Suppressor macrophage (primary cell): ENCODE measurements at regions not wholly inside any gene's neighbourhood (a gene's known extent, or its start where the extent isn't known, plus 50 kb on each side); places are given as distances from the start of the nearest gene placed in this dataset.
"Not testable (repeated sequence)": the region's sequence is repeated elsewhere in the genome, so short reads cannot be mapped to it uniquely, and the experiment has no call there.

Source experiments
- DNase-seq, 4 experiments: peaks; one replicate each; pipeline ENCODE4 v3.0.0-alpha.2; 2020 to 2022

DNA sequence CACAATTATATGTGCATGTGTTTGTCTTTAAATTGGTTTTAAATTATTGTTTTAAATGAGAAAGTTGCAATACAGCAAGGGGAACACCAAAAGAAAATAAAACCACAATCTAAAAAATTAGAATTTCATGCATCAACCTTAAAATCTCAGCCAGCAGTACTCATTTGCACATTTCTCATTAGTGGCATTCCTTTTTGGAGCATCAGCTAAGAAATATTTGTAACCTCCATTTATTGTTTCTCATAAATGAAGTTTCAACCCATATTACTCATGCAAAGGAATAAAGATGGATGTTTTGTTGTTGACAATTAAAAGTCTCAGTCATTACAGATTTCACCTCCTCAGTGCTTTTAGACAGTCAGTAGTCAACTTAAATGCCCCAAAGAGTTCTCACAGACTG lies 160.1 kb downstream of the TBX15 start:
- DNase-seq = no peak

DNA sequence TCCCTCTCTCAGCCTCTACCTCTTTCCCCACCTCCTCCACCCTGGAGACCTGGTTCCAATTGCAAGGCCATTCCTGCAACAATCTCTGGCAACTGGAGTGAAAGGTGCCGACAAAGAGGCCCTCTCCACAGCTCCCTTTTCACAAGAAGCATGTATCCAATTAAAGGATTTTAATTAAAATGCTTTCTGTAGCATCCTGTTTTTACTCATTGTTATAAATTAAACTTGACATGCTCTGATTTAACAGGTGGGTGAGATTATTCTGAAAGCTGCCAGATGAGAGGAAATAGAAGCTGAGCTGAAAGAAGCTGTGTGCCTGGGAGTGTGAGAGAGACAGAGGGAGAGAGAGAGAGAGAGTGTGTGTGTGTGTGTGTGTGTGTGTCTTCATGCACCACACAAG lies 160.5 kb downstream of the TBX15 start:
- DNase-seq = no peak

DNA sequence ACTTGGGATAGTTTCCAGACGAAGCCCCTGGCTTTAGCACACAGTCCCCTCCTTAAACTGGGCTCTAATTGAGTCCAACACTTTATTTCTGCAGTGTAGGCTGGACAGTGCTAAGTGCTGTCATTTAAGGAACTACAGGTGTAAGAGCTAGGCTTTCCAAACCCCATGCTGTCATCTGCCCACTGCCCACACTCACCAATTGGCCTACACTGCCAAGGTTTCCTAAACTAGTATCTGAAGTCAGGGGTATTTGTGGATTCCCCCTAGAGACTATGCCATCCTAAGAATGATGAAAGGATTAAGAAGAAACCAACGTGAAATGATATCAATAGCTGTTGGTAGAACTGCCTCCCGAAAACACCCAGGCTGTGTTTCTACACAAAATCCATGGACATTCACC lies 160.9 kb downstream of the TBX15 start:
- DNase-seq = no peak

DNA sequence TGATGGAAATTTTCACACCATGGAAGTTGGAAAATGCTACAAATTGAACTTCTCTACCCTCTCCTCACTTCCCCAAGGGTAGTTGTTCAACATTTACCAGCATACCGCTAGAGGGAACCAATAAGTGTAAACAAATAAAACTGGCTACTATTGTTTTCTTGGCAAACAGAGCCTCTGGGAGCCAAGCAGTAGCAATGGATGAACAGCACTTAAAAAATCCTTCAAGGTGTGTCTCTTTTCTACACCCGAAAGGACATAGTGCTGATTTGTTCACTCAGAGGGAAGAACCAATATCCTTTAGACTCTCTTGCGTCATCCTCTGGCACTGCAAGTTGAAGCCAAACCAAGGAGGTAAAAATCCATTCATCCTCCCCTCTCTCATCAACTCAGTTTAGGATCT lies 161.5 kb downstream of the TBX15 start:
- DNase-seq = no peak

DNA sequence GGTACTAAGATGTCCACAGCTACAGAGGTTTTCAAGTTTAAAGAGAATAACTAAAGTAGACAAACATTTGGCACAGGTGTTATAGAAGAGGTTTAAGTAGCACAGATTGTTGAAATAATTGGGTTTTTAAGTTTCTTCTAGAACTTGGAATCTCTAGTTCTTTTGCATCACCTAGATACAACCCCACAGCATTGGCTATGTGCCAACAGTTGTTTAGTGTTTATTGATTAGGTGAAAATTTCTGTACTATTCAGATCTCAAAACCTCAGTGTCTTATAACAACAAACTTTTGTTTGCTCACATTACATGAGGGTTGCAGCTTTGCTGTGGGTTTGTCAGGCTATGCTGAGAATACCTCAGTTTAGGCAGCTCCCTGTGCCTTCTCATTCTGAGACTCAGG lies 162.5 kb downstream of the TBX15 start:
- no peak for DNase-seq

DNA sequence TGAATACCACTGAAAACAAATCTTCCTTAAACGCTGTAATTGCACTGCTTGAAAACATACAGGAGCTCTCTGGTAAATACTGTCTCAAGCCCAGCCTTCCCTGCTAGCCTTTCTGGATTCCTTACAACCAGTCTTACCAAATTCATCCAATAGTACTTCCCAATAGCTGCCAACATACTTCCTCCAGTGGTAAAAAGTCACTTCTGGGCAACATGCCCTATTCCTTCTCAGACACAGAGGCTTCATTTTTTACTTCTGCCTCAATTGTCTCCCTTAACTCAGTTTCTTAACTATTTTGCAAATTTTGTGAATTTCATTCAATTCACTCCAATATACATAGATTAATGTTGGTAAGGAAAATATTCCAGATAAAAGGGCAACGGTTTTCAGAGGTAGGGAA lies 166.3 kb downstream of the TBX15 start:
- DNase-seq = no peak

DNA sequence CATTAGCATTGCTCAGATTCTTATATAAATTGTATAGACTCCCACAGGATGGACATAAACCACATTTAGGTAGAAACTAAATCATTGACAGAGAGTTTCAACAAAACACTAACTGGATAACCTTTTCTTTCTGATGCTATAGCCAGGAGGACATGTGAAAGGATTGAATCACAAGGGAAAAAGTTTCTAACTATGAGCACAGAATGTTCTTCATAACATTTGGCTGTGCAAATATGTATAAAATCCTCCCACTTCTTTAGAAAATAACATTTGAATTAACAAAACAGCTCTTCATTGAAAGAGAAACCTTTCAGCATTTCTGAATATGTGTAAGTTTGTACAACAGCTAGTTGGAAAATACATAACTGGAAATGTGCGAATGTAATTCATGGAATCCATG lies 167.3 kb downstream of the TBX15 start:
- no peak for DNase-seq

DNA sequence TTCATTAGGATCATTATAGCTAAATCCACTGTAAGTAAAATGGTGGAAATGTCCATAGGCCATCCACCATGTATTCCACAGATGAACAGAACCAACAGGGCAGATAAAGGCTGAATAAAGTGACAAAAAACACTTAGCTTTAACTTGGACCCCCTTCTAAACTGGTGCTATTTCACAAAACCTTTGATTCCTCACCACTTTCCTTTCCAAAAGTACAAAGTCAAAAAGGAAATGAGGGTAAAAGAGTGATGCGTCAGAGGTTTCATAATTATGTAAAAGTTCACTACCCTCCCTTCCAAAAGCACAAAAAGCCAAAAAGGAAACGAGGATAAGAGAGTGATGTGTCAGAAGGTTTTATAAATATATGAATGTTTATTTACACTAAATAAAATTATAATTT lies 172.2 kb downstream of the TBX15 start:
- no peak for DNase-seq

DNA sequence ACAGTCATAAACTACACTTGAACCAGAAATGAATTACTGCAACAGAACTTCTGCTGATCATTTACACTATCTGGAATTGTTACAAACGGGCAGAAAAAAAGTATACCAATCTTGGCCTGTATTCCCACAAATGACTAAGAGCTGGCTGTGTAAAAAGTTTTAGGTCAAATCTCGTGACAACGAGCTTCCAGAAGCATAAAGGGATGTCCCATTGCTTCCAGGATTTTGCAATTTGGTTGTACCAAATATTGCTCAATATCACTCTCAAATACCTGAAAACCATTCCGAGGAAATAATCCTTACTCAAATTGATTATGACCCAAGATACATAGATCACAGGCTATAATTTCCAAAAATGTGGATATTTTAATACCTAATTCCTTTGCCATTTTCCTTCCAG lies 175.6 kb downstream of the TBX15 start:
- no peak for DNase-seq

DNA sequence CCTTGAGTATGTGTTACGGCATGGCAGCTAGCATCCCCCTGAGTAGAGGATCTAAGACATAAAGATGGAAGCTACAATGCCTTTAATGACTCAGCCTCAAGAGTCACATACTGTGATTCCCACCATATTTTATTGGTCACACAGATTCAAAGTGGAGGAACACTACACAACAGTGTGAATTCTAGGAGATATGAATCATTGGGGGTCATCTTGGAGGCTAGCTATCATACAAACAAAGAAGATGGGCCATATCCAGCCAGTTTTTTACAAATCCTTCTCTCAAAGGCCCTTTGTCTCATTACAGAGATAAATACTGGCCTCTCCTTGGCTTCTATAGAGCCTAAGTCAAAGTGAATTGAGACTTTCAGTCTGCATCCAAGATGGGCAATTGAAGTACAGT lies 177.0 kb downstream of the TBX15 start:
- DNase-seq = no peak

DNA sequence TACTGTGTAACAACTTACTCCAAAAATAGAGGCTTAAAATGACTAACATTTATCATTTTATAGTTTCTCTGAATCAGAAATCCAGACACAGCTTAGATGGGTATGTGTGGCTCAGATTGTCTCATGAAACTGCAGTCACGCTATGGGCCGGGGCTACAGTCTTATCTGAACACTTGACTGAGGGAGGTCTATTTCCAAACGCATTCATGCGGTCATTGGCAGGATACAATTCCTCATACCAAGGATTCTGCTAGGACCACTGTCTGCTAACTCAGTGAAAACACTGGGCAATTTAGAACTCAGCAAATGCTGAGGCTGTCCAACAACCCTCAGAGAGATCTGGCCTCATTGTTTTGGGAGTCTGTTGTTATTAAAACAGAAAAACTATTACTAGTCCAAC lies 178.6 kb downstream of the TBX15 start:
- DNase-seq = no peak

DNA sequence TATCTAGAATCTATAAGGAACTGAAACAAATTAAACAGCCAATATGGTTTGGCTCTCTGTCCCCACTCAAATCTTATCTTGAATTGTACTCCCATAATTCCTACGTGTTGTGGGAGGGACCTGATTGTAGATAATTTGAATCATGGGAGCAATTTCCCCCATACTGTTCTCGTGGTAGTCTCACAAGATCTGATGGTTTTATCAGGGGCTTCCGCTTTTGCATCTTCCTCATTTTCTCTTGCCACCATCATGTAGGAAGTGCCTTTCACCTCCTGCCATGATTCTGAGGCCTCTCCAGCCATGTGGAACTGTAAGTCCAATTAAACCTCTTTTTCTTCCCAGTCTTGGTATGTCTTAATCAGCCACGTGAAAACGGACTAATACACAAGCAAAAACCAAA lies 185.0 kb downstream of the TBX15 start:
- DNase-seq = not testable (repeated sequence)

DNA sequence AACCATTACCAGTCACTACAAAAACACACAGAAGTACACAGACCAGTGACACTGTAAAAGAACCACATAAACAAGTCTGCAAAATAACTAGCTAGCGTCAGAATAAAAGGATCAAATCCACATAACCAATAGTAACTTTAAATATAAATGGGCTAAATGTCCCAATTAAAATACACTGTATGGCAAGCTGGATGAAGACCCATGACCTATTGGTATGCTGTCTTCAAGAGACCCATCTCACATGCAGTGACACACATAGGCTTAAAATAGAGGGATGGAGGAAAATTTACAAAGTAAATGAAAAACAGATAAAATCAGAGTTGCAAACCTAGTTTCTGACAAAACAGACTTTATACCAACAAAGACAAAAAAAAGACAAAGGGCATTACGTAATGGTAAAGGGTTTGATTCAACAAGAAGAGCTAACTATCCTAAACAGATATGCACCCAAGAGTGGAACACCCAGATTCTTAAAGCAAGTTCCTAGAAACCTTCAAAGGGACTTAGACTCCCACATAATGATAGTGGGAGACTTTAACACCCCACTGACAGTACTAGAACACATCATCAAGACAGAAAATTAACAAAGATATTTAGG lies 196.9 kb downstream of the TBX15 start:
- no peak for DNase-seq

DNA sequence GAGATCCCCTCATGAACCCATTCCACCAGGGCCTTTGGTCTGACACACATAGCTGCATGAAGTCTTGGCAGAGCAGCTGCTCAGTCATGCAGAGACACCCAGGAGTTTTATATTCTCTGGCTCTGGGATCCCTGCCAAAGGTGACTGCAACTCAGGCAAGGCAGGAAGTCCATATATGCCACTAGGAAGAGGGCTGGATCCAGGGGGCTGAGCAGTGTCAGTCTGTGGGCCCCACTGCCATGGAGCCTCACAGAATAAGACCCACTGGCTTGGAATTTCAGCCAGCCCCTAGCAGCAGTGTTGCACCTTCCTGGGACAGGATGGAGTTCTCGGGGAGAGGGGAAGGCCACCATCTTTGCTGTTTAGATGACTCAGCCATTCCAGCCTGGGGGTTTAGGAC lies 199.7 kb downstream of the TBX15 start:
- no peak for DNase-seq

DNA sequence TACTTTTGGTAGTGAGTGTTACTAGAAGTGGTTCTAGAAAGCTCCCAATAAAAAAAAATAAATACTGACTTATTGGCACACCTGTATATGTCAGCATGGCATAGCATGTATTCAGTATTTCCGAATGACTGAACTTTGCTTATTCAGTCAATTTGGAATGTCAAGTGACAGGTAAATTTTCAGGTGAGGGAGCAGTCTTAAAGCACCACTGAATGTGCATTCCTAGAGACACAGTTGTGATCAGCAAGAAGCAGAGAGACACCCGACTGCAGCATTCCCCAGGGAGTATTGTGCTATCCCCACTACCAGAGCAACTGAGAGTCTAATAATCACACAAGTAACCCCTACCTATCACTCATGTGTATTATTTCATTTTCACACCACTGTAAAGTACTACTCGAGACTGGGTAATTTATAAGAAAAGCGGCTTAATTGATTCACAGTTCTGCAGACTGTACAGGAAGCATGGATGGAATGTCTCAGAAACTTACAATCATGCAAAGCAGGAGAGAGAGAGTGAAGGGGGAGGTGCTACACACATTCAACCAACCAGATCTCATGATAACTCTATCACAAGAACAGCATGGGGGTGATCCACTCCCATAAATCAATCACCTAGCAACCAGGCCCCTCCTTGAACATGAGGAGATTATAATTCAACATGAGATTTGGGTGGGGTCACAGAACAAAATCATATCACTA lies 201.5 kb downstream of the TBX15 start:
- DNase-seq = no peak

DNA sequence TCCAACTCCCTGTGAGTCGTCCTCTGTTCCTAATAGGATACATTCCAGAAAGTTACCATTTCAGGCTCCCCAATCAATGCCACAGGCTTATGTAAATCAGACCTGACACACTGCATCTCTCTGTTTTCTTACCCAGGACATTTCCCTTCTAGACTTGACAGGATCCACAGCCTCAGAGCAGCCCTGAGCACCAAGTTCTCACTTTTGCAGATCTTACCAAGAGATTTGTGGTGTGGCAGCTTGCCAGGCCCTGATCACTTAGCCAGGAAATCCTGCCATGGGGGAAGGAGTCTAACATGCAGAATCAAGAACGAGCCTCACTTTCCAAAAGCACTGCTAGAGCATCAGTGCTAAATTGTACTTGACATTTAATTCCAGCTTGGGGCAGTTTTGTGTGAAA lies 202.9 kb downstream of the TBX15 start:
- DNase-seq = no peak

DNA sequence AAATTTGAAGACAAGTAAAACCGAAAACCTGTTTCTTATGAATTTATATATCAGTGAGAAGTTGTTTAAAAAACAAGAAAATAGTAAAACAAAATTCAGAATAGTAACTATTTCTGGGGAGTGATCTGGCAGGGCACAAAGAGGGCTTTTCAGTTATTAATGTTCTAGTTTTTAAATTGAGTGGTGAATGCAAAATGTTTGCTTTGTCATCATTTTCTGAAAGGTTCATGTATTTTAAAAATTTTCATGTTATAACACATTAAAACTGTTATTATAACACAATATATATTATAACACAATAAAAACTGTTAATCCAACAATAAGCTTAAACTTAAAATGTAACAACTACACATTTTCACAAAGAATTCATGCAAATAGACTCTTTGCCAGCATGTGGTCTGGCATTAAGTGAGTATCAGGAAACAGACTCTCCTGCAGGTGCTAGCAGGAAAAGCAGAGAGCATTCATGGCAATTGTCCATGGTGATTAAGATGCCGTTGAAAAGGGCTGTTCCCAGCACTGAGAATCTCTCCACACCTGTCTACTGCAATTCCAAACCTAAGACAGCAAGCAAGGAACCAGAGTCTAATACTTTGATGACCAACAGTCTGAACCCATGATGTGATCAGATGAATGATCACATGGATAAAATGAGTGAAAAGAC lies 204.9 kb downstream of the TBX15 start:
- no peak for DNase-seq

DNA sequence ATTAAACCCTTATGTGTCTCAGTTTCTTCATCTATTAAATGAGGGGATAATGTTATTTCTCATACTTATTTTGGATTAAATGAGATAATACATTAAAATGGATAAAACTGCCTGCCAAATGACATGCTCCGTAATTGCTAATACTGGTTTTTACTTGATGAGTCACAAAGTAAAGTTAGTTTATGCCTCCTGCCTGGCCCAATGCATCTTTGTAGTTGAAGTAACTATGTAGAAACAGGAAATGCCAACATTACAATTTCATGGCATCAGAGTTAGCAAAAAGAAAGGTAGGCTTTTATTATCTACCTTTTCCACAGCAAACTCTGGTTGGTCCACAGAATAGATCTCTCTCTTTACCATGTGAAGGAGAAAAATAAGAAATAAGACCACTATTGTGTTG lies 214.5 kb downstream of the TBX15 start:
- no peak for DNase-seq

DNA sequence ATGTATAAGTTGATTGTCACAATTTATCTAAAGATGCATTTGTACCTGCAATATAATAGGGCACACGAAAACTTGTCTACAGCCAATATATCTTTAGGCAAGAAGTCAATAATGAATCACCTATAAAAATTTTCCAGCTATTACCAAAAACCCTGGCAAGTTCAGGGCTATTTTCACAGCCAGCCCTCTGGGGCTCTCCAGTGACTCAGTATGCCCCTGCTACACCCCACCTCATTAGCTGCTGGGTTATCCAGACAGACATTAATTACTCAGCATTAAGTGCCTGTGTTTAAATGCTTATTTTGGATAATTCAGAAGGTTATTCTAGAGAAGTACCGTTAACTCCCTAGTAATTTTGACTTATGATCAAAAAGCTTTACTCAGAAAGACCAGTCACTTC lies 220.2 kb downstream of the TBX15 start:
- DNase-seq = no peak

DNA sequence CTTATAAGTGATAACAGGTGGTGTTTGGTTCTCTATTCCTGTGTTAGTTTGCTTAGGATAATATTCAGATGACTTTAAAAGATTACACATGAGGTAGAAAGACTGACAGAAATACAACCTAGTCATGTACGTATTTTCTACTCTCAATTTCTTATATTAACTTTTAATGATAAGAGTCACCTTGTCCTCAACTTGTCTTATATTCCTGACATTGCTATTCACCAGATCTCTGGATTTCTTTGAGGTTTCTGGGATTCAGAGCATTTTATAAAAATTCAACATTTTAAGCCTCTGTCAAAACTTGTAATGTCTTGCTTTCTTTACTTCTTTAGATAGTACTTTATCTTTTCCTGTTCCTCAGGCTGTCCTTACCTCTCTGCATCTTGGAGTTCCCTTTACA lies 234.2 kb downstream of the TBX15 start:
- DNase-seq = no peak

DNA sequence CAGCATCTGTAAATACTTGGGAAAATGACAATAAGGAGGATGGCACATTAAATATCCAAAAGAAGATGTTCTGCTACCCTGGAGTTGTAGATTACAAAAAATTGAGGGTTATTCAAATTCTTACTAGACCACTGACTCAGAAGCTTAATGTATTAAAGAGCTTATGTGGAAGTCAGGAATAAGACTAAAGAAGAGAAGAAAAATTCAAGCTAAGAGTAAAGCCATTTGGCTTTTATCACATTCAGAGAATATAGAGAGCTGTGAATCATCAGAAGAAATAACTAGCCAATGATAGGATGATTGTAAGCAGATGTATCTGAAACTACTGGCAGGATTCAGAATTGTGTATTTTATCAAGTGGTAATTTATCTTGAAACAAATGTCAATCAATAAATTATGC lies 237.0 kb downstream of the TBX15 start:
- no peak for DNase-seq

DNA sequence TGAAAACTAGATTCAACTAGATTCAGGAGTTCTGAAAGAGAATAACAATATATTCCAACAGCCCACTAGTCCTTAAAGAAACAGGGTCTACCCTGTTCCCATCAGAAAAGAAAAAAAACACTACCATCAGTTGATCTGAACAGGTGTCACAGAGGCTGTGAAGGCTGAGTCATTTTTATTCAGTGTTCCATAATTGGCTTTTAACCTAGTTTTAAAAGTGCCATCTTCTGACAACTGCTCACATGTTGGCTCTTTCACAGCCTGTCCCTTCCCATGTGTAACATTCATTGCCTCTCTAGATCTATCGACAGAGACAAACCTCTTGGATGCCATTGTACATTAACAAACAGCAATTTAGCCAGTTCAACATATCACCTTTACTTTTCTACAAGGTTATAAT lies 243.7 kb downstream of the TBX15 start:
- DNase-seq = no peak

DNA sequence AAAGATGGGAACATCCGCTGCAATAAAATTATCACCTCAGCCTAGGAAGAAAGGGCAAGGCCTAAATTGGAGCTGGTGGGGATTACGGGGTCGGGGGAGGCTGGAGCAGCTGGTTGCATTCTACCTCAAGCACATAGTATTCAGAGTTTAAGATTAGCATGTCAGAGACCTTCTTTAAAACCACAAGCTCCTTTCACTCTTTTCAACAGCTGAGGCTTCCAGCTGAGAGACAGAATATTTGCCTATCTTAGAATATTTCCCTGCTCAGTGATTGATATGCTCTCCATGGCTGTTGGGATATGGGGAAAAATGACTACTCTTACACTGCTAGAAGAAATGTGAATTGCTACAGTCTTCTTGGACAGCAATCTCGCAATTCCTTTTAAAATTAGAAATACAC lies 248.6 kb downstream of the TBX15 start:
- DNase-seq = no peak

DNA sequence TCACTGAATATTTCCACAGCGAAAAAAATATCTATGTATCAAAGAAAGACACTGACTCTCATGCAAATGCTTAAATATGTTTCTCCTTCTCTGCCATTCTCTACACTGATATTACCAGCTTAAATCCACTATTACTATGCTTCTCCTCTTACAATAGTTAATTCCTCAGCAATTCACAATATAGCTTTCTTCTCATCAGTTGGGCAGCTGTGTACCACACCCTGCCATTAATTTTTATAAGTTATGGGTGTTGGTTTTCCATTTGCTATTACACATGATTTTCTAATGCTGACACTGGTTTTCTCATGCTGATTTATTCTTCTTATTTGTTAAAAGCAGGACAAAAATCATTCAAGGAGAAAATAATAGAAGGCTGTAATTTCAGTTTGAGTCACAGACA lies 251.8 kb downstream of the TBX15 start:
- no peak for DNase-seq

DNA sequence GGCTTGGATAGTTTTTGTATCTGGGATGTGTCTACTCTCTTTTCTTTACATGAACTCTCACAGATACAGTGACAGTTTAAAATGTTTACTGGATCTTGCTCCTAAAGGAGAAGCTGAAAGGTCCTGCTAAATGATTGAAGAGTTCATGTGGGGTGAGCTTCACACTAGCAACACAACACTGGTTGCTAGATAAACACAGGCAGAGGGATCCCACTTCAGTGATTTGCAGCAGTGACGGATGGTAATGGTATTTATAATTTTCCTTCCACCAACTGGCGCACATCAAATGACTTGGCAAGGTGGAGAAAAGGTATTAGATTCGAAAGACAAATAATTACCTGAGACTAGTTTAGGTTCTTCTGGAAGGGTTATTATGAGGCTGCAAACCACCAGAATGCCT lies 270.2 kb downstream of the TBX15 start:
- DNase-seq = no peak
